GM18861 (cell line): ENCODE measurements at regions not wholly inside any gene's neighbourhood (a gene's known extent, or its start where the extent isn't known, plus 50 kb on each side); places are given as distances from the start of the nearest gene placed in this dataset.

Source experiments
- ATAC-seq: cut with Tn5 transposase; IDR thresholded peaks from one replicate; pipeline ENCODE4 v1.9.1; 2021; ENCODE audit not compliant: unreplicated experiment

- ATAC-seq = no peak
Measured at GRCh38 chr11:87384078-87384729, 346.5 kb downstream of the TMEM135 start.

GRCh38 chr11:87374038-87374807, 336.5 kb downstream of the TMEM135 start:
- no peak for ATAC-seq
